Glomerular visceral epithelial cell (primary cell): ENCODE measurements at regions not wholly inside any gene's neighbourhood (a gene's known extent, or its start where the extent isn't known, plus 50 kb on each side); places are given as distances from the start of the nearest gene placed in this dataset.
"Not testable (repeated sequence)": the region's sequence is repeated elsewhere in the genome, so short reads cannot be mapped to it uniquely, and the experiment has no call there.

Source experiments
- DNase-seq: peaks from one replicate; pipeline ENCODE4 v3.0.0-alpha.2; 2016; ENCODE audit errors: extremely low spot score

DNA sequence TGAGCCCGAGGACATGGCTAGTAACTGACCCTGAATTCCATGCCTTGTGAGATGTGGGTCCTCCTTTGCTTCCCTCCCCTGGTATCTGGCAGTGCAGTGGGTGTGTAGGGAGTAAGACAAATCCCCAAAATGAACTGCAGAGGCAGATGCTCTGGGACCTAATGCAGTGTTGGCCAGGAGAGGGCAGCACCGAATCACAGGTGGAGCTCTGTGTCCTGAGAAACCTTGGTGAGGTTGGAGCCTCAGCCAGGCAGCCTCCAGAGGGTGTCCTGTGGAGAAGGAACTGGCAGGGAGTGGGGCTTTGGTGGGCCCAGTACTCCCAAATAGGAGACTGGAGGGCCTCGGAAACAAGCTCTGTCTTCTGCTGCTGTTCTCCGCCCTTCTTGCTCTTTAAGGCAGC is 209.9 kb downstream of the CCNG2 start:
- DNase-seq, result not testable (repeated sequence)

DNA sequence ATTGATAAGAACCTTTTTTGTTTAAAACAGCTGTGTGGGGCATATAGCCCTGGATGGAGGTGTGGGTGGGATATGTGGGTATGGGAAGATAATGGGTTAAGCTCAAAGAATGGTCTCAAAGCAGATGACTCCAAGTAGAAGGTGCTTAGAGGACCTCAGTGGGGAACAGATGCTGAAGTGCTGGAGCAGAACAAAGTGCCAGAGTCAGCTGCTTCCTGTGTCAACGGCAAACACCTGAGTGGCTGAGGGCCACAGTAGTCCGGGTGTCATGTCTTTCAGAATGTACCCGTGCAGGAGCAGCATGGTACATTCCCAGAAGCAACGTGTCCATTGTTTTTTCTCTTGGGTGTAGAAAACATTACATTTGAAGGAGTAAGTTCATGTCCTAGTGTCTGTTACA is 210.6 kb downstream of the CCNG2 start:
- DNase-seq, result no peak

DNA sequence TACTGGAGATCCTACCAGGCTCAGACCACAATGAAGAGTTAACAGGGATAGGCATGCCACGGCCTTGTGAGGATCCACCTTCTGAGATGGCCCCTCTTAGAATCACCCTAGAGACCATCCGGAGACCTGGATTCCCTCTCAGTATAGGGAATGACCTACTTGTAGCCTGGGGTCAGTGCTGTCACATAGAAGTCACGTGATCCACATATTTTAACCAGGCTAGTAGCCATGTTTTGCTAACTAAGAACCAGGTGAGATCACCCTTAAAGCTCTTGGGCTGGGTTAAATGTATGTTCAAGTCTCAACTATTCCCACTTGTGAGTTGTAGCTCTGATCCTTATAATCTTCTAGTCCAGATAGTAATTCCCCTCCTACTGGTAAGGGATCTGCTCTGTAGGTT is 215.4 kb downstream of the CCNG2 start:
- DNase-seq, result no peak

DNA sequence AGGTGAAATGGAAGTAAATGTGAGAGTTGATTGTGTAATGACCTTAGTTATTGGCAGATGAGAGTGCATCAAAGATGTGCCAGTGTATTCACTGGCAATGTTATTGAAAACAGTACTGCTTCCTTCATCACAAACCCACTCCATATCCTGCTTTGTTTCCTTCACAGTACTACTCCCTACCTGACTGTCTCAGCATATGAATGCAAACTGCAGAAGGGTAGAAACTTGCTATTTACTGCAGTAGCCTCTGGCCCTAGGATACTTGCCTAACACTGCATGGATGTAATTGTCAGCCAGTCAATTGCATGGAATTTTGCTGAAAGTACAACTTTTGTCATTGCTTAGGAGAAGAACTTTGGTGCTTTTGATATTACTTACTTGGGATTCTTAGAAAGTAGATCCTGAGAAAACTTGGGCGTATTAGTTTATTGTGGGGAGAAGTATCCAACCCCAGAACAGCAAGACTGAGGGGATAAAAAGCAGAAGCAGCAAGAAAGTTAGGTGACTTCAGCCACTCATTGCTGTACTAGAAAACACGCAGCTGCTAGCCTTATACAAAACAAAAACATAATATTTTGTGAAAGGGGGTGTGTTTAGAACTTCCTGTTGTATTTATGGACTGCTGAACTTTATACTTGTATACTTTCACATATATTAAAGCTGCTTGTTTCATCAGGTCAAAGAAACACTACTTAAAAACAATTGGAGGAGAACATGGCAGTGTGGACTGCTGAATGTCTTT is 219.0 kb downstream of the CCNG2 start:
- no peak for DNase-seq

DNA sequence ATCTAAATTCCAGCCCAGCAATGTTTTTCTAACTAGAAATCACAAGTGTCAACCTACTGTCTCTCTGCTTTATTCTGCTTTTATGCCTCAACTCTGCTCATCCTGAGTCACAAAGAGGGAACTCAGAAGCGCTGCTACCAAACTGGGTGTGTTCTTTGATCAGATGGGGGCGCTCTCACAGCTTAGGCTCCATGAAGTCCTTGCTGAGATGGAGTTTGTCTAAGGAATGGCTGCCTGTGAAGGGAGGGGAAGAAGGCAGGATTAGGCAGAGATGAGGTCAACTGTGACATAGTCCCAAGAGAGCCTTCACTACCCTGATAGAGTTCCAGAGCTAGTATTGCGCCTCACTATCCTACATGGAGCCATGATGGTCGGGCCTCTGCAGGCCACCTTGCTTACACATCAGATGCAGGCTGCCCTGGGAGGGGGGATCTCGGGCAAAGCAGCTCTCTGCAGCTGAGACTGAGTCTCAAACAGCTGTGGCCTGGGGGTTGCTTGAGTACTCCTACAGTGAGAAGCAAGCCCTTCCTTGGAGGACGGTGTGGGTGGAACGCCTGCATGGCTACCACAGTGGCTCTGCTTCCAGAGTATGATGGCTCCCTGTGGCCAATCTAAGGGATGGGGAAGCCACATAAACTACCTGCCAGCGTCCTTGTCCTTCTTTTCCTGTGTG is 219.9 kb downstream of the CCNG2 start:
- DNase-seq, result no peak

DNA sequence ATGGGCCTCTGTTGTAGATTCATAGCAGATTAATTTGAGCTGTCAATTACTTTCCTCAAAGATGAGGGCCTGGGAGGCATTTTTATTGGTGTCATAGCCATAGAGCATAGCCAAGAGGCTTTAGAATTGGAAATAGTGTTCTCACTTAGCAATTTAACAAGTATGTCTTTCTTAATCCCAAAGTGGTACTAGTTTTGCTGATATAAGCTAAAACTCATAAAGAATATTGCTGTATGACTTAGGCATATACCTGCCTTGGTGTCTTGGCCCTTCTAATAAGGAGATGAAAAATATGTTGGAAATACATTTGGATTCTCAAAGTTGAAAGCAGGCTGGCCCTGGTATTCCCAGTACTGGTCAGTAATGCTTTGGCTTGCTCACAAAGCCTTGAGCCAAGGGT is 221.5 kb upstream of the CXCL13 start:
- no peak for DNase-seq

DNA sequence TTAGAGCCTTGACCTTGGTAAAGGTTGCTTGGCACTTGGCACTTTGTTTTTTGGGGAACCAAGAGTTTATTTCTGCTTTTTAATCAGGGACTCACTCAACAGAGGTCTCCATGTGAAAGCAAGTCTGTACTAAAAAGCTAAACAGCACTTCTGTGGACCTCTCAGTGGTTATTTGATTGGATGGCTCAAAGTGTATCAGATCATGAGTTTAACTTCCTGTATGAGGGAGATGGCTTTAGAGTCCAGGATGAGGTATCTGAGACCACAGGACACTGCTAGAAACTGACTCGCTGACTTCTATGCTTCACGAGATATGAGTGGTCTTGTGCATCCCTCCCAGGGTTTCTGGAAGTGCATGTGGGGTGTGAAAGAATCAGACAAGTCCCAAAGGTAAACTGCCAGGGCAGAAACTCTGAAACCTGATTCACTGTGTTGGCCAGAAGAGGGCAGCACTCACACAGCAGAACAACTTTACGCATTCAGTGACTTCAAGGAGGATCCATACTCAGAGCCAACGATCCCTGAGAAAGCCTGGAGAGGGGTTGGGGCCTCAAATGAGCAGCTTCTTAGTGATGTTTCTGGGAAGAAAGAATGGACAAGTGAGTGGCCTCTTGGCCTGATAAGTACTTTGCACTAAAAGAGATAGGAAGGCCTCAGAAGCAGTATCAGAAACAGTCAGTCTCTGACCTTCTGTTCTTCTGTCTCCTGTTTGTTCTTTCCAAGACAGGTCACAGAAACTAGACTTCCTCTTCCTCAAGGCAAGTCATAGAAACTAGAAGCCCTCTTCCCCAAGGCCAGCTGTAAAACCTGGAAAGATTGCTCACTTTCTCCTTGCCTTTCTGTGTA is 220.3 kb upstream of the CXCL13 start:
- DNase-seq, result peak; percentile 74

DNA sequence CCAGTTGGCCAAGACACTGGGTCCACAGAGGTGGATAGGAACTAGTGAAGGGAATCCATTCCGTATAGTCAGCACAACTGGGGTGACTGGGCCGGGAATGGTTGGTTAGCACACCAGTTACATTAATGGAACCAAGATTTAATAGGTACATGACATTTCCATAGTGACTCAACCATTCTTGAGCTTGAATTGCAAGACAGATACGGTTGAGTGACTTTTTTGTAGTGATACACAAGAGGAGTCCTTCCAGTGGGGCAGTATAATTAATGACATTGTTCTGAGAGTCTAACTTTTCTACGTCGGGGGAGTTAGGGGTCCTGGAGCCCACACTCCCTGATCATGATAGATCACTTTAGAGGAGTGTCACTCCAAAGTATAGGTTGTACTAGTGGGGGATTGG is 211.6 kb upstream of the CXCL13 start:
- peak; percentile 21 for DNase-seq

DNA sequence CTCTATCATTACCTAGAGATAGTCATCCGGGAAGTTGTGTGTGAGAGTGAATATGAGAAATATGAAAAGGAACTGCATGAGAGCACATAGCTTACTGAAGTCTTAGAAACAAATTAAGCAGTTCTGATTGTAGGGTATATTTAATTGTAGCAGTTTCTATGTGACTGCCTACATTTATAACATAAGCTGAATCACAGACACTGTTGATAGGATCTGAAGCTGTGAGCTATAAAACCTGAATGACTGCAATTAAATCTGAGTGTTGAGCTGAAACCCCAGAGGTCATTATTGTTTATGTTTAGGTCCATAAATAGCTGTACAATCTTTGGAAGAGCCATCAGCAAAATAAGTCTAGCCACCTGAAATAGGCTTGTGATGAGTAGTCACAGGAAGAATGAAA is 210.1 kb upstream of the CXCL13 start:
- DNase-seq, result no peak

DNA sequence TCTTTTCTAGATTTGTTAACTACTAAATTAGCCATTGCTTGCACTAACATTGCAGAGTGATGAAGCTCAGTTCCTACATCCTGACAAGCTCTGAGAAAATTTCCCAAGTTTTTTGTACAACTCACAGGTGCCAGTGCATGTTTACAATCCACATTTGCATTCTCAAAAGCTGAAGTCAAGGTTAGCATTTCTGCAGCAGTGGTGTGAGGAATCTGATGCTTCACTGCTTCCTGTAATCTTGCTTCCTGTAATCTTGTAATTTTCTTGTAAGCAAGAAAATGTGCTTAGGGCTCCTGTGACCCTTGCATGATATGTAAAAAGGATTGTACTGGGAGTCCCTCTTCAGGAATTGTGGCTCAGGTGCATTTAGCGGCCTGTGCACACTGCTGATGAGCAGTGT is 207.4 kb upstream of the CXCL13 start:
- DNase-seq, result no peak

DNA sequence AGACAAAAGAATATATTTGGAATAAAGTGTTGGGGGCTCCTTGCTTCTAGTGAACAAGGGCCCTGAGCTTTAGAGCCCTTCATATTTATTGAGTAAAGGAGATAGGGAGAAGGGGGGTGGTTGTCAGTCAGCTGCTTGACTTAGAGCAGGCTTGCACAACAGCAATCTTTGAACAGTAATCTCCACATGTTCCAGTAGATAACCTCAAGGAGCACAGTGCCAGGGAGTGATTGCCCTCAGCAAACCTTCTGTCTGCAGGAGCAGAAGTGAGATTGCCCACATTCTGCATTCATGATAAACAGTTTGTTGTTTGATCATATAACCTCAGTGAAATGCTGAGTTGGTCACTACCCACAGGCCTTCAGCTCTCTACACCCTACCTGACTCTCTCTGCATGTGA is 205.8 kb upstream of the CXCL13 start:
- no peak for DNase-seq

DNA sequence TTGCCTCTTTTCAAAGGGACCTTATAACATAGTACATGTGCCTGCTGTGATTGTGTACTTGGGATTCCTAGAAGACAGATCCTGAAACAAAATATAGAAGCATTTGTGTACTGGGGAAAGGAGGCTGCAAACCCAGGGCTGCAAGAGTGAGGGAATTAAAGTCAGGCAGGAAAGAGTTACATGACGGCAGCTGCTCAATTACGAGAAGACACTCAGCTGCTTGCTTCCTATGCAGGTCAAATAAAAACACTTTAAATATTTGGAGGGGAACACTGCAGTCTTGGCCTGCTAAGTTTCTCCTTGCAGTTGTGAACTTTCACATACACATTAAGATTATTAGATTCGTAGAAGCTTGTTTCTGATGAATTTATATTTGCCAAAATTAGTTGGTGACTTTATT is 191.9 kb upstream of the CXCL13 start:
- no peak for DNase-seq

DNA sequence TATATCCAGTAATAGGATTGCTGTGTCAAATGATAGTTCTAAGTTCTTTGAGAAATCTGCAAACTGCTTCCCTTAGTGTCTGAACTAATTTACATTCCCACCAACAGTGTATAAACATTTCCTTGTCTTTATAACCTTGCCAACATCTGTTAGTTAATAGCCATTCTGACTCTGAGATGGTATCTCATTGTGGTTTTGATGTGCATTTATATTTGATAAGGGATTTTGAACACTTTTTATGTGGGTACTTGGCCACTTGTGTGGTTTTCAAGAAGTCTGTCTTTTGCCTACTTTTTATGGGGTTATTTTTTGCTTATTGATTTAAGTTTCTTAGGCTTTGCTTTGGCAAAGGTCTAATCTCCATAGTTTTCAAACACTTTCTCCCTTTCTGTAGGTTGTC is 189.9 kb upstream of the CXCL13 start:
- DNase-seq, result no peak

DNA sequence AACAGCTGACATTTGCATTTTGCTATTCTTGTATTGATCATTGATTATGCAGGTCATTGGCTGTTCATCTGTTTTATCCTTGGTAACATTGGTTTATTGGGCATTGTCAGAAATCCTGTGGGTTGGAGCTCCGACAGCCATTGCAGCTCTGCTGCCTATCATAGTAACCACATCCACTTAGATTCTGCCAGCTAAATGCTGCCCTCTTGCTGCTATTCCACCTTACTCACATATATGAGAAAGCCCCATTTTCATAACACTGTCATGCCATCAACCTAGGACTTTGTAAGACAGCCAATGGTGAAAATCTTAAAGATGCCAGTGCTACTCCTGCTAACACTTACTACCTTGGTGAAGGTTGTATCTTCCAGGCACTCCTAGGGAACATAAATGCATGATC is 187.3 kb upstream of the CXCL13 start:
- peak; percentile 35 for DNase-seq

DNA sequence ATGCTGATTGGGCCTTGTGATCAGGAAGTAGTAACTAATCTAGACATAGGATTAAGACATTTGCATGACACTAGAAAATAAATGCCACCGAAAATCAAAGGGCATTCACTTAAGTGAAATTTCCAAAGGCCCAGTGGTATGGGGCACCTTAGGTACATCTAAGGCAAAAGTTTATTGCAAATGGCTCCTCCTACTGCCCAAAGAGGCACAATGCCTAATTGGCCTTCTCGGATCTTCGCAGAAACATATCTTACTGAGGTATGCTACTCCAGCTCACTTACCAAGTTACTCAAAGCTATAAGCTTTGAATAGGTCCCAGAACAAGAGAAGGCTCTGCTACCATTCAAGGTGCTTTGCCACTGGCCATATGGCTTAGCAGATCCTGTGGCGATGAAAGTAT is 174.8 kb upstream of the CXCL13 start:
- no peak for DNase-seq

DNA sequence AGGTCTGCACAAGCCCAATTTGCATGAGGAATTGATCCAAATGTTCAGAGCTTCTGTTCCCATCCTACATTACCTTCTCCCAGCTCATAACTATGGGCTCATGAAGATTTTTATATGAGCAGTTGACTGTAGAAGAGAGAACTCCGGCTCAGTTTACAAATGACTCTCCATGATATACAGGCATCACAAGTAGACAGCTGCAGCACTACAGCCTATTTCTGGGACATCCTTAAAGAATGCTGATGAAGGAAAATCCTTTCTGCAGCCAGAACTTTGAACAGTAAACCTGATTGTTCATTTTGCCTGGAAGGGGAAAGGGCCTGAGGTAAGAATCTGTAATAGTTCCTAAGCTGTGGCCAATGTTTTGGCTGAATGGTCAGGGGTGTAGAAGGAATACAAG is 174.1 kb upstream of the CXCL13 start:
- no peak for DNase-seq

DNA sequence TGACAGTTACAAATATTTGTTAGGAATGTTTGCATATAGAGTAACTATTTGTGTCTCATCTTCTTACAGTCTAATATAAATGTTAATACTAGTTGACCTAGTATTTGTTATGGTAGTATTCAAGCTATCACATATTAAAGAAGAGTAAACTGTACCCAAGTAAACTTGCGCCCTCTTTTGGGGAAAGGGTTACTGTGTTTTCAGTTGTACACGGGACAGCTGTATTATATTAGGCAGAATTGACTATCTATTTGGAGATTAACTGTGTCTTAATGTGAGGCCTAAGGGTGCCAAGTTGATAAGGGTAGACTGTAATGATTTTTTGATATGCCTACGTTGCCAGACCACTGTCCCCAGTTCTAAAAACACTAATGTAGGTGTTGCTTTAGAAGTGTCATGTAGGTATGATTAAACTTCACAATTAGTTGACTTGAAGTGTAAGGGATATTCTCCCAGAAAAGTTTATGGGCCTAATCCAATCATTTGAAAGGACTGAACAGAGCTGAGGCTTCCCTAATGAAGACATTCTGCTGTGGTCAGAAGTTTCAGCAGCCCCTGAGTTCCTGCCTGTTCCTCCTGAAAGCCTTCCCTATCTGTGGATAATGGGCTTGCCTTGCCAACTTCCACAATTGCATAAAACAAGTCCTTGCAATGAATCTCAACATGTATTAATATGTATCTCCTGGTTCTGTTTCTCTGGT is 172.8 kb upstream of the CXCL13 start:
- DNase-seq, result no peak

DNA sequence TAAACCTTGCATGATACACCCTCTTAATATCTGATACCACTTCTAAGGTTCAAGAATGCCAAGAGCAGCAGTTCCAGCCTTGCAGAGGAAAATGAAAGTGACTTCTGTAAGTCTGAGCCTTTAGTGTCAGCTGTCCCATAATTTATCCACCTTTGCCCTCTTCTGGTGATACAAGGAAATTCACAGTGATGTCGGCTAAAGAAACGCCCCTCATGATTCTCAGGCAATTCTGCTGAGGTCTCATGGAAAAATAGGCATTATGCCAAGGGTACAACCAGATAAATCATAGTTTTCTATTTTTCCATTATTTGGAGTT is 172.2 kb upstream of the CXCL13 start:
- peak; percentile 73 for DNase-seq

DNA sequence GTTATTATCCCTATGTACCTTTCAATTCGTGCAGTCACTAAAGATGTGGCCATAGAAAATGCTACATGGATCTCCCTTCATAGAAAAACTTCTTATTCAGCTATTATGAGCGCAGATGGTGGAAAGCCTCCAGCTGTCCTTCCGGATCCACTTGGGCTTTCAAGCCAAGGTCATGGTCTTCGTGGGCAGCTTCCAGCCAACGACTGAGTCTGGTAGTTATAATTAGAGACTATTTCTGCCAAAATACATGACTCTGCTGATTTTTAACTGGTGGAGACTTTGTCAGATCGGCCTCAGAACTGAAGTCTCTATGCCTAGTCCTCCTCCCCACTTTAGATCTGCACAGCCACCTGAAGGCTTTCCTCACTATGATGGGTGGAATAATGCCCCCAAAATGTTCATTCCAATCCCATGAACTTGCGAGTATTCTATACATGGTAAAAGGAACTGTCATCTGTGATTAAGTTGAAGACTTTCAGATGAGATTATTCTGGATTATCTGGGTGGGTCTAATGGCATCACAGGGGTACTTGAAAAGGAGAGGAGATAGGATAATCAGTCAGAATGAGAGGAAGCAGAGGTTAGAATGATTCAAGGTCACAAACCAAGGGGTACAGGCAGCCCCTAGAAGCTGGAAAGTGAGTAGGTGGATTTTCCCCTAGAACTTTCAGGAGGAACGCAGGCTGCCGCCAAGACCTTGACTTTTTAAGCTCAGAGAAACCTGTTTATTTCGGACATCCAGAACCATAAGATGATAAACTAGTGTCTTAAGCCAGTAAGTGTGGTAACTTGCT is 171.1 kb upstream of the CXCL13 start:
- DNase-seq, result no peak

DNA sequence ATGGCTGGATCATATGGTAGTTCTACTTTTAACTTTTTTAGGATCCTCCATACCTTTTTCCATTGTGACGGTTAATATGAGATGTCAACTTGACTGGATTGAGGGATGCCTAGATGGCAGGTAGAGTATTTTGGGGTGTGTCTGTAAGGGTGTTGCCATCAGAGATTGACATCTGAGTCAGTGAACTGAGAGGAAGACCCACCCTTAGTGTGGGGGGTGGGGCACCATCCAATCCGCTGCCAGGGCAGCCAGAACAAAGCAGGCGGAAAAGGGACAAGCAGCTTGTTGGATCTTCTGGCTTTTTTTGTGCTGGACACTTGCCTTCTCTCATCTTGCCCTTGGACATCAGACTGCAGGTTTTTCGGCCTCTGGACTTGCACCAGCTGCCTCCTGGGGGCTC is 168.5 kb upstream of the CXCL13 start:
- no peak for DNase-seq

DNA sequence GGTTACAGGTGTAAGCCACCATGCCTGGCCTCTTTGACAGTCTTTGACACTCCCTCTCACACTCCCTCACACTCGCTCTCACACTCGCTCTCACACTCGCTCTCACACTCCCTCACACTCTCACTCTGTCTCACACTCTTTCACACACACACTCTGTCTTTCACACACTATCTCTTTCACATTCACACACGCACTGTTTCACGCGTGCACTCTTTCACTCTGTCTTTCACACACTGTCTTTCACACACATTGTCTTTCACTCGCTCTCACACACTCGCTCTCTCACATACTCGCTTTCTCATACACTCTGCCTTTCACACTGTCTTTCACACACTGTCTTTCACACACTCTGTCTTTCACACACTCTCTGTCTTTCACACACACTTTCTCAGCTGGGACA is 167.1 kb upstream of the CXCL13 start:
- no peak for DNase-seq

DNA sequence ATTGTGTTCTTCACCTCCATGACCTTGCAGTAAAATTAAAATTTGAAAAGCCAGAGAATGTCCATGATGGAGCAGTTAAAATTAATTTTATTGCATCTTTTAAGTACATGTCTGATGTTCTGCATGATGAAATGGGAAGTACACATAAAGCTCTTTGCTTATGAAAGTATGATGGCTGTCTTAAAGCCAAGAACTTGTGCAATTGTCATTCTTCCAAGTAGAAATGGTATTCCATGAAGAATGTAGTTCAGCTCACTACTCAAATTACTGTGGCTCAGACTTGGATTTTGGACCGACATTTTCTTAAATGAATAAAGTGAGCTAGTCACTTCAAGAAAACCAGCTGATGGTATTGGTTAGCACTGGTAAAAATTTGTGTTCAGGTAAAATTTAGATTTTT is 161.7 kb upstream of the CXCL13 start:
- DNase-seq, result no peak
